ENCODE measurements at regions not wholly inside any gene's neighbourhood (a gene's known extent, or its start where the extent isn't known, plus 50 kb on each side); places are given as distances from the start of the nearest gene placed in this dataset.

- Histone ChIP-seq H3K27me3 (ENCODE audit: insufficient read depth) (no peaks in the 10 kb centered on the region), H3K36me3 (replicated peaks in 1 of 2; ENCODE audit: control insufficient read depth in 1 of 2, insufficient read depth in 2 of 2, low read length in 1 of 2) (no peaks in the 10 kb centered on the region), H3K9ac (no peak overlapping the region), H3K79me2 (ENCODE audit: insufficient read depth) (no peaks in the 10 kb centered on the region), H3K27ac (ENCODE audit: low read depth in 2 of 2, low read length in 1 of 2) (no peak overlapping the region), H3K4me1 (ENCODE audit: control insufficient read depth in 1 of 2, insufficient read depth in 2 of 2, low read depth in 1 of 2, low read length in 1 of 2) (no peaks in the 10 kb centered on the region), H3K4me3 (ENCODE audit: low read depth in 2 of 2, low read length in 1 of 2) (no peak overlapping the region), H3K9me2 (no peaks in the 10 kb centered on the region), H3K4me2 (no peak overlapping the region), H3K9me3 (no peaks in the 10 kb centered on the region), H4K20me1 (ENCODE audit: insufficient read depth) (no peaks in the 10 kb centered on the region), H3F3A (replicated peaks; ENCODE audit: insufficient read depth) (no peaks in the 10 kb centered on the region), H2AFZ (ENCODE audit: low read depth) (no peak overlapping the region)
- 4% methylated on average over 3 of the region's 3 CpGs for WGBS (ENCODE audit: low lambda C conversion rate)
- POLR2A ChIA-PET: no interaction called here
- no peak for TF ChIP-seq MAX (IDR thresholded peaks at IDR 0.05; ENCODE audit: low read depth)
- no peak for TF ChIP-seq USF1 (IDR thresholded peaks at IDR 0.05; ENCODE audit: borderline replicate concordance, low read depth)
- no peak for TF ChIP-seq FOXJ3 (CRISPR knock-in tag; IDR thresholded peaks at IDR 0.05)
- no peak for TF ChIP-seq REST (IDR thresholded peaks at IDR 0.05; ENCODE audit: low read depth, low read length)
- no peak for TF ChIP-seq JUND (IDR thresholded peaks at IDR 0.05)
- TF ChIP-seq ZBTB33 (IDR thresholded peaks at IDR 0.05; ENCODE audit: borderline replicate concordance, low read depth): no peak
- no peak for TF ChIP-seq SMC3 (IDR thresholded peaks at IDR 0.05; ENCODE audit: low read depth, low read length)
- TF ChIP-seq YY1 (IDR thresholded peaks at IDR 0.05; ENCODE audit: low read depth): no peak
- TF ChIP-seq TAF1 (IDR thresholded peaks at IDR 0.05; ENCODE audit: borderline replicate concordance, low read depth, low read length): no peak
- no peak for TF ChIP-seq IRF3 (IDR thresholded peaks at IDR 0.05; ENCODE audit: low read depth, low read length)
- no peak for TF ChIP-seq FOXM1 (IDR thresholded peaks at IDR 0.05; ENCODE audit: low read depth)
- TF ChIP-seq USF2 (IDR thresholded peaks at IDR 0.05; ENCODE audit: borderline replicate concordance, low read depth, low read length): no peak
- TF ChIP-seq ELF1 (IDR thresholded peaks at IDR 0.05): no peak
- TF ChIP-seq MEF2A (IDR thresholded peaks at IDR 0.05; ENCODE audit: borderline replicate concordance, low read depth): no peak
- no peak for TF ChIP-seq FOSL2 (IDR thresholded peaks at IDR 0.05; ENCODE audit: borderline replicate concordance, low read depth)
- TF ChIP-seq CTCF (IDR thresholded peaks at IDR 0.05): no peak
- CTCF ChIA-PET: no interaction called here
- no peak for DNase-seq
Observed at GRCh38 chr6:917939-918338, 225.0 kb upstream of the EXOC2 start.

Data from SK-N-SH (cell line).